ENCODE measurements at regions not wholly inside any gene's neighbourhood (a gene's known extent, or its start where the extent isn't known, plus 50 kb on each side); places are given as distances from the start of the nearest gene placed in this dataset.

DNA sequence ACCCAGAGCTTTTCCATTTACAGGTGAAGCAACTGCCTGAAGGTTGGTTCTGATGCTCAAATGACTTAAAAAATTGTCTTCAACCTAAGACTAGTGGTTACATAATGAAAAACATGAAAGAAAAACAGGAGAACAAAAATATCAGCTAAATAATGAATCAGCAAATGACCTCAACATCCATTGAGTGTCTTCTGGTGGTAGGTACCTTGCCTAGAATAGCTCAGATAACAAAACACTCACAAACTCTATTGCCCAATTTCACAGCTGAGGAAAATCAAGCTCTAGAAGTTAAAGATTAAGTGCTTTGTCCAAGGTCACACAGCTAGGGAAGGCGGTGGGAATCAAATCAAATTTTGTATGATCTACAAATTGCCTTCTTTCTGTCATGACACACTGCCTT, 304.6 kb upstream of the CDH11 start:
- TF ChIP-seq, protein P1, sequence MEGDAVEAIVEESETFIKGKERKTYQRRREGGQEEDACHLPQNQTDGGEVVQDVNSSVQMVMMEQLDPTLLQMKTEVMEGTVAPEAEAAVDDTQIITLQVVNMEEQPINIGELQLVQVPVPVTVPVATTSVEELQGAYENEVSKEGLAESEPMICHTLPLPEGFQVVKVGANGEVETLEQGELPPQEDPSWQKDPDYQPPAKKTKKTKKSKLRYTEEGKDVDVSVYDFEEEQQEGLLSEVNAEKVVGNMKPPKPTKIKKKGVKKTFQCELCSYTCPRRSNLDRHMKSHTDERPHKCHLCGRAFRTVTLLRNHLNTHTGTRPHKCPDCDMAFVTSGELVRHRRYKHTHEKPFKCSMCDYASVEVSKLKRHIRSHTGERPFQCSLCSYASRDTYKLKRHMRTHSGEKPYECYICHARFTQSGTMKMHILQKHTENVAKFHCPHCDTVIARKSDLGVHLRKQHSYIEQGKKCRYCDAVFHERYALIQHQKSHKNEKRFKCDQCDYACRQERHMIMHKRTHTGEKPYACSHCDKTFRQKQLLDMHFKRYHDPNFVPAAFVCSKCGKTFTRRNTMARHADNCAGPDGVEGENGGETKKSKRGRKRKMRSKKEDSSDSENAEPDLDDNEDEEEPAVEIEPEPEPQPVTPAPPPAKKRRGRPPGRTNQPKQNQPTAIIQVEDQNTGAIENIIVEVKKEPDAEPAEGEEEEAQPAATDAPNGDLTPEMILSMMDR (IDR thresholded peaks at IDR 0.05): no peak
- TF ChIP-seq POLR2A (IDR thresholded peaks at IDR 0.05): no peak
